ENCODE measurements at regions not wholly inside any gene's neighbourhood (a gene's known extent, or its start where the extent isn't known, plus 50 kb on each side); places are given as distances from the start of the nearest gene placed in this dataset.

GRCh38 chr16:5523829-5524228 lies 426.2 kb upstream of the EEF2KMT start:
- Histone ChIP-seq H2AFZ (ENCODE audit: low read length) (no peak overlapping the region), H3K9ac (ENCODE audit: insufficient read depth, low read length) (no peak overlapping the region), H3K79me2 (ENCODE audit: control insufficient read depth, insufficient read depth, low read length) (no peaks in the 10 kb centered on the region), H4K20me1 (ENCODE audit: control insufficient read depth, extremely low read depth, insufficient read depth, low read length) (no peaks in the 10 kb centered on the region), H3K4me2 (ENCODE audit: extremely low read depth, insufficient read depth, low read length) (no peak overlapping the region), H3K36me3 (ENCODE audit: control insufficient read depth, insufficient read depth, low read length) (no peaks in the 10 kb centered on the region), H3K4me1 (ENCODE audit: control insufficient read depth, extremely low read depth, insufficient read depth, low read length) (no peaks in the 10 kb centered on the region), H3K27me3 (ENCODE audit: control insufficient read depth, insufficient read depth, low read length) (no peaks in the 10 kb centered on the region), H3K27ac (ENCODE audit: insufficient read depth, low read length) (no peak overlapping the region), H3K9me3 (ENCODE audit: control insufficient read depth, insufficient read depth, low read depth, low read length) (no peaks in the 10 kb centered on the region), H3K4me3 (replicated peaks in 1 of 4; ENCODE audit: control extremely low read depth in 1 of 4, insufficient read depth in 1 of 4, low read depth in 3 of 4, low read length in 4 of 4) (no peak overlapping the region)
- TF ChIP-seq EZH2 (IDR thresholded peaks at IDR 0.05; ENCODE audit: low read length, missing control alignments) (no peak), CTCF (conservative IDR thresholded peaks at IDR 0.05 in 1 of 2, IDR thresholded peaks at IDR 0.05 in 1 of 2; ENCODE audit: low read depth in 1 of 2, low read length in 2 of 2) (no peak)
- no peak for DNase-seq (ENCODE audit: low read depth in 2 of 2)

- no peaks in the 10 kb centered on the region for H4K20me1 ChIP-seq (ENCODE audit: control insufficient read depth, extremely low read depth, insufficient read depth, low read length)
- H3K79me2 ChIP-seq (ENCODE audit: control insufficient read depth, insufficient read depth, low read length): no peaks in the 10 kb centered on the region
- no peaks in the 10 kb centered on the region for H3K9me3 ChIP-seq (ENCODE audit: control insufficient read depth, insufficient read depth, low read depth, low read length)
- H3K4me1 ChIP-seq (ENCODE audit: control insufficient read depth, extremely low read depth, insufficient read depth, low read length): no peaks in the 10 kb centered on the region
- no peak overlapping the region for H3K9ac ChIP-seq (ENCODE audit: insufficient read depth, low read length)
- no peak overlapping the region for H3K4me3 ChIP-seq (replicated peaks in 1 of 4; ENCODE audit: control extremely low read depth in 1 of 4, insufficient read depth in 1 of 4, low read depth in 3 of 4, low read length in 4 of 4)
- TF ChIP-seq EZH2 (IDR thresholded peaks at IDR 0.05; ENCODE audit: low read length, missing control alignments) (no peak), CTCF (conservative IDR thresholded peaks at IDR 0.05 in 1 of 2, IDR thresholded peaks at IDR 0.05 in 1 of 2; ENCODE audit: low read depth in 1 of 2, low read length in 2 of 2) (no peak)
- H3K36me3 ChIP-seq (ENCODE audit: control insufficient read depth, insufficient read depth, low read length): no peaks in the 10 kb centered on the region
- no peak overlapping the region for H3K4me2 ChIP-seq (ENCODE audit: extremely low read depth, insufficient read depth, low read length)
- DNase-seq (ENCODE audit: low read depth in 2 of 2): no peak
- no peaks in the 10 kb centered on the region for H3K27me3 ChIP-seq (ENCODE audit: control insufficient read depth, insufficient read depth, low read length)
- no peak overlapping the region for H3K27ac ChIP-seq (ENCODE audit: insufficient read depth, low read length)
- no peak overlapping the region for H2AFZ ChIP-seq (ENCODE audit: low read length)
Observed at GRCh38 chr16:5516115-5516514, 418.5 kb upstream of the EEF2KMT start.

- Histone ChIP-seq H4K20me1 (ENCODE audit: control insufficient read depth, extremely low read depth, insufficient read depth, low read length) (no peaks in the 10 kb centered on the region), H2AFZ (ENCODE audit: low read length) (no peak overlapping the region), H3K79me2 (ENCODE audit: control insufficient read depth, insufficient read depth, low read length) (no peaks in the 10 kb centered on the region), H3K9ac (ENCODE audit: insufficient read depth, low read length) (no peak overlapping the region), H3K4me3 (replicated peaks in 1 of 4; ENCODE audit: control extremely low read depth in 1 of 4, insufficient read depth in 1 of 4, low read depth in 3 of 4, low read length in 4 of 4) (no peak overlapping the region), H3K4me1 (ENCODE audit: control insufficient read depth, extremely low read depth, insufficient read depth, low read length) (no peaks in the 10 kb centered on the region), H3K4me2 (ENCODE audit: extremely low read depth, insufficient read depth, low read length) (no peak overlapping the region), H3K27ac (ENCODE audit: insufficient read depth, low read length) (no peak overlapping the region), H3K36me3 (ENCODE audit: control insufficient read depth, insufficient read depth, low read length) (no peaks in the 10 kb centered on the region), H3K9me3 (ENCODE audit: control insufficient read depth, insufficient read depth, low read depth, low read length) (no peaks in the 10 kb centered on the region), H3K27me3 (ENCODE audit: control insufficient read depth, insufficient read depth, low read length) (no peaks in the 10 kb centered on the region)
- DNase-seq (ENCODE audit: low read depth in 2 of 2): no peak
- TF ChIP-seq CTCF (conservative IDR thresholded peaks at IDR 0.05 in 1 of 2, IDR thresholded peaks at IDR 0.05 in 1 of 2; ENCODE audit: low read depth in 1 of 2, low read length in 2 of 2): no peak
Observed at GRCh38 chr16:5512014-5512413, 414.4 kb upstream of the EEF2KMT start.

Data from fibroblast of lung (primary cell).